ENCODE measurements at regions not wholly inside any gene's neighbourhood (a gene's known extent, or its start where the extent isn't known, plus 50 kb on each side); places are given as distances from the start of the nearest gene placed in this dataset.

DNA sequence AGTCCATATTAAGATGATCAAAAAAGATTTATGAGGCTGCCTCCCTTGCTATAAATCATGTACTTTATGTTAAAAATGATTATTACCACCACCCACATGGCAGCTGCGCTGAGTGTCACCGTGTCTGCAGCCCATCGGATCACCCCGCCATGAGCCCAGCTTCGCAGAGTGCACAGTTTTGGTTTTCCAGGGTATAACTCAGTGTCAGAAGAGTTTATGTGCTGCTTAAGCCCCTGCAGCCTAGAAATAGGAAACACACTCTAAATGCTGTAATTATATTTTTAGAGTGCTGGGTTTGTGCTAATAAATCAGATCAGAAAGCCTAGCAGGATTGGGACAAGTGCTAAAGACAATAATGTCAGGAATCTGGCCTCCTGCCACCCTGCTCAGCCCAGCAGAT is 54.7 kb upstream of the ONECUT1 start:
- H3K4me1 ChIP-seq = no peaks in the 10 kb centered on the region
- intact Hi-C loops (cut with DNase I) = no loop called here

More for the DNA sequence above, 54.7 kb upstream of the ONECUT1 start:
- peaks cover 0 to 5% (median 0%) of the 10 kb centered on the region in 3 donors for H3K27me3 ChIP-seq (ENCODE audit: insufficient read depth in 3 of 3, low read length in 2 of 3)
- 30 to 32% (median 32%) methylated on average over 5 of the region's 5 CpGs for WGBS, 3 donors
- H3K27ac ChIP-seq = no peak overlapping the region
- TF ChIP-seq, protein P1, sequence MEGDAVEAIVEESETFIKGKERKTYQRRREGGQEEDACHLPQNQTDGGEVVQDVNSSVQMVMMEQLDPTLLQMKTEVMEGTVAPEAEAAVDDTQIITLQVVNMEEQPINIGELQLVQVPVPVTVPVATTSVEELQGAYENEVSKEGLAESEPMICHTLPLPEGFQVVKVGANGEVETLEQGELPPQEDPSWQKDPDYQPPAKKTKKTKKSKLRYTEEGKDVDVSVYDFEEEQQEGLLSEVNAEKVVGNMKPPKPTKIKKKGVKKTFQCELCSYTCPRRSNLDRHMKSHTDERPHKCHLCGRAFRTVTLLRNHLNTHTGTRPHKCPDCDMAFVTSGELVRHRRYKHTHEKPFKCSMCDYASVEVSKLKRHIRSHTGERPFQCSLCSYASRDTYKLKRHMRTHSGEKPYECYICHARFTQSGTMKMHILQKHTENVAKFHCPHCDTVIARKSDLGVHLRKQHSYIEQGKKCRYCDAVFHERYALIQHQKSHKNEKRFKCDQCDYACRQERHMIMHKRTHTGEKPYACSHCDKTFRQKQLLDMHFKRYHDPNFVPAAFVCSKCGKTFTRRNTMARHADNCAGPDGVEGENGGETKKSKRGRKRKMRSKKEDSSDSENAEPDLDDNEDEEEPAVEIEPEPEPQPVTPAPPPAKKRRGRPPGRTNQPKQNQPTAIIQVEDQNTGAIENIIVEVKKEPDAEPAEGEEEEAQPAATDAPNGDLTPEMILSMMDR (IDR thresholded peaks at IDR 0.05) = no peak
- no peak overlapping the region for H3K4me3 ChIP-seq
- H3K36me3 ChIP-seq (ENCODE audit: insufficient read depth in 1 of 2, low read depth in 1 of 2) = no peaks in the 10 kb centered on the region
- no peaks in the 10 kb centered on the region for H3K9me3 ChIP-seq
- ATAC-seq (no peak), DNase-seq (no peak)

Measured in psoas muscle (tissue), 7 donors.